ENCODE measurements at regions not wholly inside any gene's neighbourhood (a gene's known extent, or its start where the extent isn't known, plus 50 kb on each side); places are given as distances from the start of the nearest gene placed in this dataset.

DNA sequence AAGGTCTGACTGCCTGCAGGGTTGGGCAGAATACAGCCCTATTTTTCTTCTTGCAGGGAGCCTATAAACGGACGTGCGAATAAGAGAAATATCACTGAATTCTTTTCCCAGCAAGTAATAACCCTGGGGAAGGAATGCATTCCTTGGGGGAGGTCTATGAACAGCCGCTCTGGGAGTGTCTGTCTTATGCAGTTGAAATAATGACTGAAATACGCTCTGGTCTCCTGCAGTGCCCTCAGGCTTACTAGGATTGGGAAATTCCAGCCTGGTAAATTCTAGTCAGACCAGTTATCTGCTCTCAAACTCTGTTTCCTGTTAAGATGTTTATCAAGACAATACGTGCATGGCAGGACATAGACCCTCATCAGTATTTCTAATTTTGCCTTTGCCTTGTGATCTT is 72.1 kb upstream of the FAM241A start:
- SMC1A ChIA-PET (ENCODE audit: uncharacterized antibody, unreplicated experiment) = interaction anchor here (1.7 kb wide), 1 partner anchor 129 kb away, joined by 6 read pairs; no protein-coding TSS in a partner anchor
- Histone ChIP-seq H3K4me3 (no peak overlapping the region), H4K20me1 (ENCODE audit: control insufficient read depth, insufficient read depth) (no peaks in the 10 kb centered on the region), H3K36me3 (ENCODE audit: control insufficient read depth in 2 of 2, insufficient read depth in 2 of 2, low read length in 1 of 2) (no peaks in the 10 kb centered on the region), H3K9ac (ENCODE audit: control insufficient read depth, insufficient read depth, low read length) (no peak overlapping the region), H3K9me3 (replicated peaks; ENCODE audit: control insufficient read depth, insufficient read depth, low read length) (no peaks in the 10 kb centered on the region; the same call in 2 of the 3 replicates), H3K4me2 (ENCODE audit: control insufficient read depth, insufficient read depth) (no peak overlapping the region), H3K27me3 (replicated peaks in 1 of 2; ENCODE audit: control insufficient read depth in 2 of 2, insufficient read depth in 2 of 2, low read length in 1 of 2) (no peaks in the 10 kb centered on the region), H3K79me2 (ENCODE audit: control insufficient read depth, insufficient read depth, low read length) (no peaks in the 10 kb centered on the region), H2AFZ (ENCODE audit: control insufficient read depth, low read depth, low read length) (no peak overlapping the region), H3K27ac (ENCODE audit: control insufficient read depth, insufficient read depth) (no peak overlapping the region), H3K4me1 (ENCODE audit: control insufficient read depth, insufficient read depth, low read length) (peaks cover 4% of the 10 kb centered on the region)
- CTCF ChIA-PET = interaction anchor here (1.2 to 1.6 kb wide), 2 partner anchors 11 to 451 kb away, joined by 3 to 11 read pairs; no protein-coding TSS in a partner anchor
- no peak for TF ChIP-seq WRNIP1 (IDR thresholded peaks at IDR 0.05; ENCODE audit: borderline replicate concordance, low read depth, low read length)
- TF ChIP-seq PAX8 (IDR thresholded peaks at IDR 0.05) = no peak
- TF ChIP-seq, protein P1, sequence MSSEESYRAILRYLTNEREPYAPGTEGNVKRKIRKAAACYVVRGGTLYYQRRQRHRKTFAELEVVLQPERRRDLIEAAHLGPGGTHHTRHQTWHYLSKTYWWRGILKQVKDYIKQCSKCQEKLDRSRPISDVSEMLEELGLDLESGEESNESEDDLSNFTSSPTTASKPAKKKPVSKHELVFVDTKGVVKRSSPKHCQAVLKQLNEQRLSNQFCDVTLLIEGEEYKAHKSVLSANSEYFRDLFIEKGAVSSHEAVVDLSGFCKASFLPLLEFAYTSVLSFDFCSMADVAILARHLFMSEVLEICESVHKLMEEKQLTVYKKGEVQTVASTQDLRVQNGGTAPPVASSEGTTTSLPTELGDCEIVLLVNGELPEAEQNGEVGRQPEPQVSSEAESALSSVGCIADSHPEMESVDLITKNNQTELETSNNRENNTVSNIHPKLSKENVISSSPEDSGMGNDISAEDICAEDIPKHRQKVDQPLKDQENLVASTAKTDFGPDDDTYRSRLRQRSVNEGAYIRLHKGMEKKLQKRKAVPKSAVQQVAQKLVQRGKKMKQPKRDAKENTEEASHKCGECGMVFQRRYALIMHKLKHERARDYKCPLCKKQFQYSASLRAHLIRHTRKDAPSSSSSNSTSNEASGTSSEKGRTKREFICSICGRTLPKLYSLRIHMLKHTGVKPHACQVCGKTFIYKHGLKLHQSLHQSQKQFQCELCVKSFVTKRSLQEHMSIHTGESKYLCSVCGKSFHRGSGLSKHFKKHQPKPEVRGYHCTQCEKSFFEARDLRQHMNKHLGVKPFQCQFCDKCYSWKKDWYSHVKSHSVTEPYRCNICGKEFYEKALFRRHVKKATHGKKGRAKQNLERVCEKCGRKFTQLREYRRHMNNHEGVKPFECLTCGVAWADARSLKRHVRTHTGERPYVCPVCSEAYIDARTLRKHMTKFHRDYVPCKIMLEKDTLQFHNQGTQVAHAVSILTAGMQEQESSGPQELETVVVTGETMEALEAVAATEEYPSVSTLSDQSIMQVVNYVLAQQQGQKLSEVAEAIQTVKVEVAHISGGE (CRISPR knock-in tag; IDR thresholded peaks at IDR 0.05) = no peak
- no peak for TF ChIP-seq MAX (IDR thresholded peaks at IDR 0.05; ENCODE audit: low read depth, low read length)
- TF ChIP-seq USF1 (IDR thresholded peaks at IDR 0.05; ENCODE audit: borderline replicate concordance, extremely low read length, insufficient read depth, low read depth, low read length) = no peak
- TF ChIP-seq NFYB (IDR thresholded peaks at IDR 0.05; ENCODE audit: insufficient read depth, low read depth, low read length) = no peak
- no peak for TF ChIP-seq SREBF2 (IDR thresholded peaks at IDR 0.05; ENCODE audit: low read length)
- ATAC-seq = no peak
- intact Hi-C loops (cut with micrococcal nuclease; ENCODE audit: unreplicated experiment) = no loop called here
- no peak for FAIRE-seq
- DNase-seq (ENCODE audit: low read depth, low spot score) = no peak
- 37% methylated on average over 6 of the region's 6 CpGs for WGBS (ENCODE audit: insufficient coverage, insufficient replicate concordance, low lambda C conversion rate, missing lambda C conversion rate)
- POLR2A ChIA-PET = no interaction called here
- in situ Hi-C loops (cut with MboI) = no loop called here
- BruUV-seq (replicated peaks) = no TSS peak
- RAD21 ChIA-PET (ENCODE audit: unreplicated experiment) = no interaction called here
